Tibial artery (tissue), 4 donors: ENCODE measurements at regions not wholly inside any gene's neighbourhood (a gene's known extent, or its start where the extent isn't known, plus 50 kb on each side); places are given as distances from the start of the nearest gene placed in this dataset.

Source experiments
- DNase-seq, 2 donors: peaks; one replicate each; pipeline ENCODE4 v3.0.0-alpha.2; 2019
- H3K27ac ChIP-seq, 2 donors: fragments of 200-600 bp; sonication (generic) in 1 of 2; 1 replicate in 1 of 2; 2 replicates in 1 of 2; pipeline ENCODE4 v1.5.1; 2018 to 2019; ENCODE audit warnings: mild to moderate bottlenecking in 1 of 2
- H3K27me3 ChIP-seq, 2 donors: fragments of 200-600 bp; sonication (generic) in 1 of 2; one replicate each; pipeline versions ENCODE4 v1.5.1 to v1.6.0; 2016 to 2019
- H3K36me3 ChIP-seq, 3 donors: fragments of 200-600 bp; sonication (generic) in 2 of 3; one replicate each; pipeline ENCODE4 v1.5.1; 2016 to 2019; ENCODE audit warnings: mild to moderate bottlenecking in 2 of 3
- H3K4me1 ChIP-seq, 4 donors: fragments of 200-600 bp; sonication (generic) in 2 of 4; 1 replicate in 3 of 4; 2 replicates in 1 of 4; pipeline ENCODE4 v1.5.1; 2016 to 2019
- H3K4me3 ChIP-seq, 2 donors: fragments of 200-600 bp; sonication (generic) in 1 of 2; 1 replicate in 1 of 2; 2 replicates in 1 of 2; pipeline ENCODE4 v1.5.1; 2018 to 2019; ENCODE audit warnings: mild to moderate bottlenecking in 2 of 2
- H3K9me3 ChIP-seq, 3 donors: fragments of 200-600 bp; sonication (generic) in 1 of 3; one replicate each; pipeline ENCODE4 v1.5.1; 2016 to 2019
- CTCF ChIP-seq, 2 experiments: fragments of 200-600 bp in 1 of 2; fragments of 450-650 bp in 1 of 2; IDR thresholded peaks; one replicate each; pipeline ENCODE4 v1.5.1; 2017 to 2019; ENCODE audit warnings: antibody characterized with exemption in 2 of 2, mild to moderate bottlenecking in 1 of 2, moderate library complexity in 1 of 2
- intact Hi-C: fragments of 100-400 bp; cut with DNase I; formaldehyde crosslinking; loops from one replicate; pipeline ENCODE4 v1.15.0; 2023; ENCODE audit warnings: low total_unique reads

GRCh38 chr4:161002386-161002785 lies 1161.4 kb downstream of the FSTL5 start:
- Histone ChIP-seq H3K9me3 (no peaks in the 10 kb centered on the region), H3K27me3 (no peaks in the 10 kb centered on the region), H3K27ac (no peak overlapping the region), H3K4me1 (no peaks in the 10 kb centered on the region), H3K4me3 (no peak overlapping the region), H3K36me3 (no peaks in the 10 kb centered on the region)
- TF ChIP-seq CTCF (IDR thresholded peaks at IDR 0.05) = no peak
- intact Hi-C loops = no loop called here
- DNase-seq = no peak

- intact Hi-C loops = no loop called here
- no peak for TF ChIP-seq CTCF (IDR thresholded peaks at IDR 0.05)
- H3K4me3 ChIP-seq = no peak overlapping the region
- H3K27me3 ChIP-seq = no peaks in the 10 kb centered on the region
- H3K4me1 ChIP-seq = no peaks in the 10 kb centered on the region
- H3K27ac ChIP-seq = no peak overlapping the region
- H3K36me3 ChIP-seq = no peaks in the 10 kb centered on the region
- no peaks in the 10 kb centered on the region for H3K9me3 ChIP-seq
- DNase-seq = no peak
Observed at GRCh38 chr4:161003418-161004057, 1160.3 kb downstream of the FSTL5 start.

GRCh38 chr4:161005746-161006145 lies 1158.1 kb downstream of the FSTL5 start:
- no peak for DNase-seq
- H3K4me1 ChIP-seq = no peaks in the 10 kb centered on the region
- H3K9me3 ChIP-seq = no peaks in the 10 kb centered on the region
- H3K27me3 ChIP-seq = no peaks in the 10 kb centered on the region
- intact Hi-C loops = no loop called here
- no peak overlapping the region for H3K4me3 ChIP-seq
- H3K36me3 ChIP-seq = no peaks in the 10 kb centered on the region
- H3K27ac ChIP-seq = no peak overlapping the region
- TF ChIP-seq CTCF (IDR thresholded peaks at IDR 0.05) = no peak

- no peak for DNase-seq
- Histone ChIP-seq H3K27me3 (no peaks in the 10 kb centered on the region), H3K36me3 (no peaks in the 10 kb centered on the region), H3K27ac (no peak overlapping the region), H3K9me3 (no peaks in the 10 kb centered on the region), H3K4me1 (no peaks in the 10 kb centered on the region), H3K4me3 (no peak overlapping the region)
- TF ChIP-seq CTCF (IDR thresholded peaks at IDR 0.05) = no peak
- intact Hi-C loops = no loop called here
Observed at GRCh38 chr4:161008527-161008926, 1155.3 kb downstream of the FSTL5 start.

- Histone ChIP-seq H3K9me3 (no peaks in the 10 kb centered on the region), H3K4me3 (no peak overlapping the region), H3K4me1 (no peaks in the 10 kb centered on the region), H3K27ac (no peak overlapping the region), H3K27me3 (no peaks in the 10 kb centered on the region), H3K36me3 (no peaks in the 10 kb centered on the region)
- intact Hi-C loops = no loop called here
- DNase-seq = no peak
- no peak for TF ChIP-seq CTCF (IDR thresholded peaks at IDR 0.05)
Observed at GRCh38 chr4:161010227-161010626, 1153.6 kb downstream of the FSTL5 start.
